Hepatocyte (in vitro differentiated cells): ENCODE measurements at regions not wholly inside any gene's neighbourhood (a gene's known extent, or its start where the extent isn't known, plus 50 kb on each side); places are given as distances from the start of the nearest gene placed in this dataset.

Experiments
- DNase-seq: peaks from one replicate; pipeline ENCODE4 v3.0.0-alpha.2; 2016; ENCODE audit warnings: low spot score
- H2AFZ ChIP-seq: fragments of 200-600 bp; sonication (generic); 2 replicates; pipeline ENCODE4 v1.6.0; 2016; ENCODE audit warnings: antibody characterized with exemption, mild to moderate bottlenecking
- H3K27ac ChIP-seq: fragments of 200-600 bp; sonication (generic); 2 replicates; pipeline ENCODE4 v1.5.1; 2016; ENCODE audit warnings: mild to moderate bottlenecking
- H3K27me3 ChIP-seq: fragments of 200-600 bp; sonication (generic); 2 replicates; pipeline ENCODE4 v1.6.1; 2016
- H3K36me3 ChIP-seq: fragments of 200-600 bp; sonication (generic); replicated peaks from 2 replicates; pipeline ENCODE4 v1.5.1; 2016; ENCODE audit warnings: low read depth; ENCODE audit not compliant: insufficient read depth
- H3K4me1 ChIP-seq: fragments of 200-600 bp; sonication (generic); 2 replicates; pipeline ENCODE4 v1.5.1; 2016; ENCODE audit warnings: mild to moderate bottlenecking, moderate library complexity; ENCODE audit not compliant: insufficient read depth
- H3K4me2 ChIP-seq: fragments of 200-600 bp; sonication (generic); 2 replicates; pipeline ENCODE4 v1.6.0; 2016
- H3K4me3 ChIP-seq: fragments of 200-600 bp; sonication (generic); 2 replicates; pipeline ENCODE4 v1.5.1; 2016; ENCODE audit warnings: mild to moderate bottlenecking
- H3K79me2 ChIP-seq: fragments of 200-600 bp; sonication (generic); 2 replicates; pipeline ENCODE4 v1.6.0; 2017; ENCODE audit warnings: mild to moderate bottlenecking
- H3K9me2 ChIP-seq: fragments of 200-600 bp; sonication (generic); replicated peaks from 2 replicates; pipeline ENCODE4 v1.6.0; 2017; ENCODE audit warnings: mild to moderate bottlenecking; ENCODE audit not compliant: insufficient read depth
- H3K9me3 ChIP-seq: fragments of 200-600 bp; sonication (generic); 2 replicates; pipeline ENCODE4 v1.5.1; 2016; ENCODE audit warnings: low read depth, mild to moderate bottlenecking
- H4K20me1 ChIP-seq: fragments of 200-600 bp; sonication (generic); 2 replicates; pipeline ENCODE4 v1.6.0; 2016; ENCODE audit warnings: mild to moderate bottlenecking; ENCODE audit not compliant: insufficient read depth, poor library complexity, severe bottlenecking
- CTCF ChIP-seq: fragments of 200-600 bp; sonication (generic); IDR thresholded peaks from 2 replicates; pipeline ENCODE4 v1.5.1; 2016; ENCODE audit warnings: antibody characterized with exemption, mild to moderate bottlenecking; ENCODE audit not compliant: poor library complexity
- EZH2 ChIP-seq: fragments of 200-600 bp; sonication (generic); IDR thresholded peaks from 2 replicates; pipeline ENCODE4 v1.6.1; 2016; ENCODE audit warnings: antibody characterized with exemption, mild to moderate bottlenecking, borderline replicate concordance
- EZH2phosphoT487 ChIP-seq: fragments of 200-600 bp; sonication (generic); IDR thresholded peaks from one replicate; pipeline ENCODE4 v1.6.1; 2018; ENCODE audit warnings: antibody characterized with exemption, mild to moderate bottlenecking, low read depth, moderate library complexity; ENCODE audit not compliant: unreplicated experiment, severe bottlenecking
- whole genome bisulfite sequencing: methylation state at CpG from one replicate; pipeline ENCODE4 v1.1.6; 2016; ENCODE audit warnings: low lambda C conversion rate; ENCODE audit errors: missing lambda C conversion rate; 5-methylcytosine and 5-hydroxymethylcytosine counted together

GRCh38 chrX:134181275-134181660 lies 55.7 kb upstream of the CCDC160 start:
- Histone ChIP-seq H4K20me1 (no peaks in the 10 kb centered on the region), H3K4me2 (no peak overlapping the region), H3K79me2 (no peaks in the 10 kb centered on the region), H3K9me2 (no peaks in the 10 kb centered on the region), H3K4me3 (no peak overlapping the region), H2AFZ (no peak overlapping the region), H3K9me3 (no peaks in the 10 kb centered on the region), H3K36me3 (no peaks in the 10 kb centered on the region), H3K27ac (no peak overlapping the region), H3K4me1 (no peaks in the 10 kb centered on the region), H3K27me3 (no peaks in the 10 kb centered on the region)
- no peak for TF ChIP-seq CTCF
- TF ChIP-seq EZH2phosphoT487: no peak
- TF ChIP-seq EZH2: no peak
- WGBS: 36% methylated on average over 2 of the region's 2 CpGs
- DNase-seq: no peak

- Histone ChIP-seq H3K4me3 (no peak overlapping the region), H4K20me1 (no peaks in the 10 kb centered on the region), H3K27ac (no peak overlapping the region), H2AFZ (no peak overlapping the region), H3K36me3 (no peaks in the 10 kb centered on the region), H3K9me3 (no peaks in the 10 kb centered on the region), H3K4me1 (no peaks in the 10 kb centered on the region), H3K4me2 (no peak overlapping the region), H3K79me2 (no peaks in the 10 kb centered on the region), H3K9me2 (no peaks in the 10 kb centered on the region), H3K27me3 (no peaks in the 10 kb centered on the region)
- DNase-seq: no peak
- TF ChIP-seq EZH2phosphoT487 (no peak), CTCF (no peak), EZH2 (no peak)
- WGBS: 89% methylated on average over 6 of the region's 6 CpGs
Measured at GRCh38 chrX:134183665-134184064, 53.3 kb upstream of the CCDC160 start.

GRCh38 chrX:134184936-134185335 lies 52.0 kb upstream of the CCDC160 start:
- TF ChIP-seq CTCF: no peak
- no peak for TF ChIP-seq EZH2
- TF ChIP-seq EZH2phosphoT487: no peak
- Histone ChIP-seq H3K4me2 (no peak overlapping the region), H2AFZ (no peak overlapping the region), H4K20me1 (no peaks in the 10 kb centered on the region), H3K79me2 (no peaks in the 10 kb centered on the region), H3K9me2 (no peaks in the 10 kb centered on the region), H3K27me3 (no peaks in the 10 kb centered on the region), H3K4me3 (no peak overlapping the region), H3K4me1 (no peaks in the 10 kb centered on the region), H3K36me3 (no peaks in the 10 kb centered on the region), H3K9me3 (no peaks in the 10 kb centered on the region), H3K27ac (no peak overlapping the region)
- DNase-seq: no peak
- 76% methylated on average over 1 of the region's 1 CpG for WGBS
